GM23338 (cell line): ENCODE measurements at regions not wholly inside any gene's neighbourhood (a gene's known extent, or its start where the extent isn't known, plus 50 kb on each side); places are given as distances from the start of the nearest gene placed in this dataset.

Source experiments
- ATAC-seq: fragments of 200-7000 bp; cut with Tn5 transposase; 3 replicates; pipeline ENCODE4 v1.9.1; 2020
- DNase-seq: peaks from one replicate; pipeline ENCODE4 v3.0.0-alpha.2; 2015; ENCODE audit warnings: low spot score
- H2AFZ ChIP-seq: fragments of 200-600 bp; sonication (generic); 2 replicates; pipeline ENCODE4 v1.8.0; 2016; ENCODE audit warnings: antibody characterized with exemption, mild to moderate bottlenecking, moderate library complexity
- H3F3A ChIP-seq: fragments of 200-600 bp; sonication (generic); replicated peaks from 2 replicates; pipeline ENCODE4 v1.8.0; 2017; ENCODE audit warnings: antibody characterized with exemption, mixed run types, low read depth
- H3K27ac ChIP-seq: fragments of 200-600 bp; sonication (generic); 2 replicates; pipeline ENCODE4 v1.6.1; 2016; ENCODE audit warnings: low read depth
- H3K27me3 ChIP-seq: fragments of 200-600 bp; sonication (generic); 2 replicates; pipeline ENCODE4 v1.8.0; 2016; ENCODE audit warnings: mild to moderate bottlenecking, mixed run types, moderate library complexity; ENCODE audit not compliant: insufficient read depth
- H3K36me3 ChIP-seq: fragments of 200-600 bp; sonication (generic); 2 replicates; pipeline ENCODE4 v1.8.0; 2016; ENCODE audit warnings: mild to moderate bottlenecking; ENCODE audit not compliant: insufficient read depth
- H3K4me1 ChIP-seq: fragments of 200-600 bp; sonication (generic); 2 replicates; pipeline ENCODE4 v1.8.0; 2016; ENCODE audit warnings: mild to moderate bottlenecking, moderate library complexity; ENCODE audit not compliant: insufficient read depth
- H3K4me2 ChIP-seq: fragments of 200-600 bp; sonication (generic); 2 replicates; pipeline ENCODE4 v1.7.1; 2017; ENCODE audit warnings: mixed run types
- H3K4me3 ChIP-seq: fragments of 200-600 bp; sonication (generic); 2 replicates; pipeline ENCODE4 v1.6.1; 2016; ENCODE audit warnings: mixed run types
- H3K79me2 ChIP-seq: fragments of 200-600 bp; sonication (generic); replicated peaks from 2 replicates; pipeline ENCODE4 v1.8.0; 2017; ENCODE audit warnings: mild to moderate bottlenecking; ENCODE audit not compliant: insufficient read depth
- H3K9me2 ChIP-seq: fragments of 200-600 bp; sonication (generic); 2 replicates; pipeline ENCODE4 v1.8.0; 2017; ENCODE audit not compliant: insufficient read depth
- H4K20me1 ChIP-seq: fragments of 200-600 bp; sonication (generic); replicated peaks from 2 replicates; pipeline ENCODE4 v1.8.0; 2017; ENCODE audit warnings: mild to moderate bottlenecking; ENCODE audit not compliant: insufficient read depth
- H3K27ac Mint-ChIP-seq: 2 replicates; pipeline ENCODE4 v1.8.0; 2020; ENCODE audit warnings: inconsistent platforms, mild to moderate bottlenecking, moderate library complexity, mixed read lengths
- H3K27me3 Mint-ChIP-seq: 3 replicates; pipeline ENCODE4 v1.8.0; 2022; ENCODE audit warnings: low read depth, mild to moderate bottlenecking, moderate library complexity, mixed read lengths, inconsistent platforms; ENCODE audit not compliant: insufficient read depth, poor library complexity
- H3K36me3 Mint-ChIP-seq: 3 replicates; pipeline ENCODE4 v1.8.0; 2021; ENCODE audit warnings: low read depth, mild to moderate bottlenecking, inconsistent platforms, moderate library complexity, mixed read lengths
- H3K4me1 Mint-ChIP-seq: 3 replicates; pipeline ENCODE4 v1.8.0; 2020; ENCODE audit warnings: mild to moderate bottlenecking, inconsistent platforms, mixed read lengths
- H3K4me3 Mint-ChIP-seq: 3 replicates; pipeline ENCODE4 v1.8.0; 2021; ENCODE audit warnings: moderate library complexity, mild to moderate bottlenecking, inconsistent platforms, mixed read lengths
- H3K9me3 Mint-ChIP-seq: 3 replicates; pipeline ENCODE4 v1.8.0; 2020; ENCODE audit warnings: moderate library complexity, mild to moderate bottlenecking, inconsistent platforms, mixed read lengths
- CREB1 ChIP-seq: fragments of 250-450 bp; sonication (Bioruptor Pico); IDR thresholded peaks from 2 replicates; pipeline ENCODE4 v1.5.0; 2020; ENCODE audit warnings: low read depth, mild to moderate bottlenecking, moderate library complexity
- EZH2phosphoT487 ChIP-seq: fragments of 200-600 bp; sonication (generic); IDR thresholded peaks from one replicate; pipeline ENCODE4 v1.8.1; 2018; ENCODE audit warnings: antibody characterized with exemption; ENCODE audit not compliant: unreplicated experiment
- JUNB ChIP-seq: IDR thresholded peaks from one replicate; pipeline ENCODE4 v1.6.1; 2016; ENCODE audit warnings: antibody characterized with exemption; ENCODE audit not compliant: unreplicated experiment
- NANOG ChIP-seq: IDR thresholded peaks from 2 replicates; pipeline ENCODE4 v1.6.1; 2016; ENCODE audit warnings: antibody characterized with exemption, borderline replicate concordance
- STAT1 ChIP-seq: IDR thresholded peaks from one replicate; pipeline ENCODE4 v1.6.1; 2016; ENCODE audit warnings: antibody characterized with exemption; ENCODE audit not compliant: unreplicated experiment
- ZNF114 ChIP-seq: fragments of 250-450 bp; sonication (Bioruptor Pico); IDR thresholded peaks from 2 replicates; pipeline ENCODE4 v1.5.0; 2020; ENCODE audit warnings: mild to moderate bottlenecking, moderate library complexity
- ZNF331 ChIP-seq: fragments of 250-450 bp; sonication (Bioruptor Pico); IDR thresholded peaks from 2 replicates; pipeline ENCODE4 v1.5.0; 2020; ENCODE audit warnings: low read depth, mild to moderate bottlenecking, moderate library complexity
- TF ChIP-seq, protein P1 (sequence below): IDR thresholded peaks from one replicate; pipeline ENCODE4 v1.6.1; 2018; ENCODE audit warnings: antibody characterized with exemption; ENCODE audit not compliant: unreplicated experiment
- TF ChIP-seq, protein P2 (sequence below), 2 experiments: fragments of 200-600 bp in 1 of 2; sonication (generic) in 1 of 2; conservative IDR thresholded peaks; 2 replicates each; pipeline versions ENCODE4 v1.5.1 to v1.6.1; 2016 to 2017; ENCODE audit warnings: antibody characterized with exemption in 2 of 2, low read depth in 2 of 2, mild to moderate bottlenecking in 2 of 2, moderate library complexity in 1 of 2
- TF ChIP-seq, protein P3 (sequence below): IDR thresholded peaks from 2 replicates; pipeline ENCODE4 v1.6.1; 2016; ENCODE audit warnings: antibody characterized with exemption

DNA sequence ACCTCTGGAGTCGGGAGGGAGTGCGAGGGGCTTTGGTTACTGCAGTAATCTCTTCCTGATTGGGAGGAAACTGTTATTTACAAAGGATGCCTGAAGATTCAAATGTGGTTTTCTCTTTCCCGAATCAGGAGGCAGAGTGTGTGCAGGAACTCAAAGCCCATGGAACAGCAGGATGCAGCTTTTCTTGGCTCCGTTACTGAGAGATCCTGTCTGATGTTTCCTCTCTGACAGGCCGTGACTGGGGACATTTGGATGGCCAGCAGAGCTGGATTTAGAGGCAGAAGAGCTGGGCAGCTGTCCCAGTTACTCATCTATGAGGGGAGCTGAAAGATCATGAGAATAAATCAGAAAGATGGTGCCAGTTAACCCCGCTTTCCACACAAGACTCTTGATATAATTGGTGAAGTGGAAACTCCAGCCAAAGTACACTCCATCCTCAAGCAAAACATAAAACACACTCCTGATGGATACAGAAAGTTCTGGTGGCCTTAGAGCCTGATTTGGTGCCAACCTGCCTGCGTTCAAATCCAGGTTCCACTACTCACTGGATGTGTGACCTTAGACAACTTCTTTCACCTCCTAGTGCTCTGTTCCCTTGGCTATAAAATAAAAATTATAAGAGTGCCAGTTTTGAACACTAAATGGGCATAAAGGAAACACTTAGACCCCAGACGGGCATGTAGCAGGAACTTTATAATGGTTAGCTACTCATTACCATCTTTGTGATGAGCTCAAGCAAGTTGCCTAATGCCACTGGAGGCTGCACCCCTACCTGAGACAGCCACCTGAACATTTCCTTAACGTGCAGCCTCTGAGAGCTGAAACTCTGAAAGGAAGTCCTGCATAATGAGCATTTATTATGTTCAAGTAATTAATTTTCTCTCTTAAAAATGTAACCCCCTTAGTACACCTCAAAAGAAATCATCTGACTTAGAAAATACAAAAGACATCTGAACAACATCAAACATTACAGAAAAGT is 349.0 kb upstream of the GATB start (continued):
- no peak for TF ChIP-seq CREB1 (CRISPR knock-in tag)
- no peak for TF ChIP-seq ZNF331
- TF ChIP-seq EZH2phosphoT487, result no peak
- no peak for TF ChIP-seq NANOG
- TF ChIP-seq, protein P1, sequence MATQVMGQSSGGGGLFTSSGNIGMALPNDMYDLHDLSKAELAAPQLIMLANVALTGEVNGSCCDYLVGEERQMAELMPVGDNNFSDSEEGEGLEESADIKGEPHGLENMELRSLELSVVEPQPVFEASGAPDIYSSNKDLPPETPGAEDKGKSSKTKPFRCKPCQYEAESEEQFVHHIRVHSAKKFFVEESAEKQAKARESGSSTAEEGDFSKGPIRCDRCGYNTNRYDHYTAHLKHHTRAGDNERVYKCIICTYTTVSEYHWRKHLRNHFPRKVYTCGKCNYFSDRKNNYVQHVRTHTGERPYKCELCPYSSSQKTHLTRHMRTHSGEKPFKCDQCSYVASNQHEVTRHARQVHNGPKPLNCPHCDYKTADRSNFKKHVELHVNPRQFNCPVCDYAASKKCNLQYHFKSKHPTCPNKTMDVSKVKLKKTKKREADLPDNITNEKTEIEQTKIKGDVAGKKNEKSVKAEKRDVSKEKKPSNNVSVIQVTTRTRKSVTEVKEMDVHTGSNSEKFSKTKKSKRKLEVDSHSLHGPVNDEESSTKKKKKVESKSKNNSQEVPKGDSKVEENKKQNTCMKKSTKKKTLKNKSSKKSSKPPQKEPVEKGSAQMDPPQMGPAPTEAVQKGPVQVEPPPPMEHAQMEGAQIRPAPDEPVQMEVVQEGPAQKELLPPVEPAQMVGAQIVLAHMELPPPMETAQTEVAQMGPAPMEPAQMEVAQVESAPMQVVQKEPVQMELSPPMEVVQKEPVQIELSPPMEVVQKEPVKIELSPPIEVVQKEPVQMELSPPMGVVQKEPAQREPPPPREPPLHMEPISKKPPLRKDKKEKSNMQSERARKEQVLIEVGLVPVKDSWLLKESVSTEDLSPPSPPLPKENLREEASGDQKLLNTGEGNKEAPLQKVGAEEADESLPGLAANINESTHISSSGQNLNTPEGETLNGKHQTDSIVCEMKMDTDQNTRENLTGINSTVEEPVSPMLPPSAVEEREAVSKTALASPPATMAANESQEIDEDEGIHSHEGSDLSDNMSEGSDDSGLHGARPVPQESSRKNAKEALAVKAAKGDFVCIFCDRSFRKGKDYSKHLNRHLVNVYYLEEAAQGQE, result no peak
- TF ChIP-seq, protein P2, sequence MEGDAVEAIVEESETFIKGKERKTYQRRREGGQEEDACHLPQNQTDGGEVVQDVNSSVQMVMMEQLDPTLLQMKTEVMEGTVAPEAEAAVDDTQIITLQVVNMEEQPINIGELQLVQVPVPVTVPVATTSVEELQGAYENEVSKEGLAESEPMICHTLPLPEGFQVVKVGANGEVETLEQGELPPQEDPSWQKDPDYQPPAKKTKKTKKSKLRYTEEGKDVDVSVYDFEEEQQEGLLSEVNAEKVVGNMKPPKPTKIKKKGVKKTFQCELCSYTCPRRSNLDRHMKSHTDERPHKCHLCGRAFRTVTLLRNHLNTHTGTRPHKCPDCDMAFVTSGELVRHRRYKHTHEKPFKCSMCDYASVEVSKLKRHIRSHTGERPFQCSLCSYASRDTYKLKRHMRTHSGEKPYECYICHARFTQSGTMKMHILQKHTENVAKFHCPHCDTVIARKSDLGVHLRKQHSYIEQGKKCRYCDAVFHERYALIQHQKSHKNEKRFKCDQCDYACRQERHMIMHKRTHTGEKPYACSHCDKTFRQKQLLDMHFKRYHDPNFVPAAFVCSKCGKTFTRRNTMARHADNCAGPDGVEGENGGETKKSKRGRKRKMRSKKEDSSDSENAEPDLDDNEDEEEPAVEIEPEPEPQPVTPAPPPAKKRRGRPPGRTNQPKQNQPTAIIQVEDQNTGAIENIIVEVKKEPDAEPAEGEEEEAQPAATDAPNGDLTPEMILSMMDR (conservative IDR thresholded peaks at IDR 0.05; ENCODE audit: low read depth in 2 of 2), result no peak
- TF ChIP-seq, protein P3, sequence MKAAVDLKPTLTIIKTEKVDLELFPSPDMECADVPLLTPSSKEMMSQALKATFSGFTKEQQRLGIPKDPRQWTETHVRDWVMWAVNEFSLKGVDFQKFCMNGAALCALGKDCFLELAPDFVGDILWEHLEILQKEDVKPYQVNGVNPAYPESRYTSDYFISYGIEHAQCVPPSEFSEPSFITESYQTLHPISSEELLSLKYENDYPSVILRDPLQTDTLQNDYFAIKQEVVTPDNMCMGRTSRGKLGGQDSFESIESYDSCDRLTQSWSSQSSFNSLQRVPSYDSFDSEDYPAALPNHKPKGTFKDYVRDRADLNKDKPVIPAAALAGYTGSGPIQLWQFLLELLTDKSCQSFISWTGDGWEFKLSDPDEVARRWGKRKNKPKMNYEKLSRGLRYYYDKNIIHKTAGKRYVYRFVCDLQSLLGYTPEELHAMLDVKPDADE, result no peak

DNA sequence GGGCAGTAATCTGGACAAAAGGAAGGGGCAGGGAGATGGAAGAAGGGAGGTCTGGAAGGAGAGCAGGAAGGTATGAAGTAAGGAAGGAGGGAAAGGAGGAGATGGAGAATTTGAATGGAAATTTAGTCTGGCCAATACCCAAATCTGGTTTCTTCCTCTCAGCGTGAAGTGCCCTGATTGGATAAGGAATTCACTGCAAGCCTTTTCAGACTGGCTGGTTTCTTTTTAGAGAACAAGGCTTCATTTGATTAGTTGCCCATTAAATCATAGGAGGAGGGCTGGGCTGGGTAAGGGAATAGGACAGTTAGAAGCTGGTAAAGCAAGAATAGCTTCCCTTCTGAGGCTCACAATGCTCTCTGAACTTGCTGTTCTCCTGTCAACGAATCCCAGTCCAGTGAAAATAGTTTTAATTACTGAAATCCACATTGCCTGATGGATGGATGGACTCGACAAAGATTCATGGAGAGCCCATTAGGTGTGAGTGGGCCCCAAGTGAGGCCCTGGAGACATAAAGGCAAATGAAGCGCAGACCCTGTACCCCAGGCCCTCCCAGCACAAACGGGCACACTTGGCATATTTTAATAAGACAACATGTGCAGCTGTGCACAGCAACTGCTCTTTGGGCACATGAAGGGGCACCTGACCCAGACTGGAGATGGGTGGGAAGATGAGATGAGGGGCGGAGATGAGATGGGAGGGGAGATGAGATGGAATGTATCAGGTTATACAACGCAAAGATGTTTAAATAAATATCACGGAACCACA is 347.1 kb upstream of the GATB start:
- ATAC-seq, result no peak
- no peak overlapping the region for H3K27ac Mint-ChIP-seq
- H4K20me1 ChIP-seq, result no peaks in the 10 kb centered on the region
- no peak for TF ChIP-seq JUNB
- TF ChIP-seq, protein P3, result no peak
- no peak for TF ChIP-seq CREB1 (CRISPR knock-in tag)
- no peak for TF ChIP-seq ZNF331
- no peak for TF ChIP-seq NANOG
- TF ChIP-seq ZNF114 (CRISPR knock-in tag), result no peak
- TF ChIP-seq STAT1, result no peak
- TF ChIP-seq, protein P2 (conservative IDR thresholded peaks at IDR 0.05; ENCODE audit: low read depth in 2 of 2), result no peak

More for the DNA sequence above, 347.1 kb upstream of the GATB start:
- H2AFZ ChIP-seq, result no peak overlapping the region; the same call in 1 of the 2 replicates
- H3K27me3 Mint-ChIP-seq, result peaks cover 3% of the 10 kb centered on the region
- H3K36me3 Mint-ChIP-seq, result no peaks in the 10 kb centered on the region
- H3K4me2 ChIP-seq, result no peak overlapping the region
- H3K4me3 Mint-ChIP-seq, result no peak overlapping the region; the same call in 2 of the 3 replicates
- no peak for DNase-seq
- H3K4me3 ChIP-seq, result no peak overlapping the region
- H3K27ac ChIP-seq, result no peak overlapping the region
- no peaks in the 10 kb centered on the region for H3F3A ChIP-seq
- peaks cover 9% of the 10 kb centered on the region for H3K9me2 ChIP-seq
- no peaks in the 10 kb centered on the region for H3K27me3 ChIP-seq
- no peaks in the 10 kb centered on the region; the same call in 2 of the 3 replicates for H3K9me3 Mint-ChIP-seq
- peaks cover 7% of the 10 kb centered on the region; the same call in 2 of the 3 replicates for H3K4me1 Mint-ChIP-seq
- H3K4me1 ChIP-seq, result no peaks in the 10 kb centered on the region
- no peaks in the 10 kb centered on the region for H3K79me2 ChIP-seq
- H3K36me3 ChIP-seq, result no peaks in the 10 kb centered on the region
